ENCODE measurements at regions not wholly inside any gene's neighbourhood (a gene's known extent, or its start where the extent isn't known, plus 50 kb on each side); places are given as distances from the start of the nearest gene placed in this dataset.
A peak's percentile ranks its signal among the peaks of the same experiment; 100 is the strongest.

- H3K27me3 ChIP-seq (ENCODE audit: insufficient read depth, low read length) = no peaks in the 10 kb centered on the region
- no peak overlapping the region for H3K27ac ChIP-seq (ENCODE audit: low read depth, low read length)
- H3K4me1 ChIP-seq (ENCODE audit: control insufficient read depth in 1 of 2, insufficient read depth in 2 of 2, low read length in 2 of 2) = peaks cover 0 to 3% of the 10 kb centered on the region in 2 experiments
- H3K36me3 ChIP-seq (ENCODE audit: control insufficient read depth in 1 of 2, insufficient read depth in 2 of 2, low read length in 2 of 2) = no peaks in the 10 kb centered on the region
- no peak overlapping the region for H4K12ac ChIP-seq (ENCODE audit: low read depth, low read length)
- no peaks in the 10 kb centered on the region for H3K79me2 ChIP-seq (ENCODE audit: control insufficient read depth, insufficient read depth, low read length, poor library complexity)
- H3K4me2 ChIP-seq (ENCODE audit: low read length) = no peak overlapping the region
- H3K9me3 ChIP-seq (ENCODE audit: insufficient read depth, low read depth, low read length) = no peaks in the 10 kb centered on the region
- H2BK5ac ChIP-seq (ENCODE audit: low read depth, low read length, poor library complexity) = no peak overlapping the region
- H2BK120ac ChIP-seq (ENCODE audit: insufficient read depth, low read length, poor library complexity) = no peak overlapping the region
- DNase-seq = no peak
- no peak overlapping the region for H4K91ac ChIP-seq (ENCODE audit: low read depth, low read length)
- H2AK5ac ChIP-seq (ENCODE audit: low read length) = no peak overlapping the region
- no peak overlapping the region for H3K23ac ChIP-seq (ENCODE audit: low read length)
- peak overlapping the region; percentile 89 for H2BK12ac ChIP-seq (ENCODE audit: low read length)
- no peak overlapping the region for H4K8ac ChIP-seq (ENCODE audit: low read depth, low read length)
- no peak overlapping the region for H3K9ac ChIP-seq (ENCODE audit: low read length)
- H3K18ac ChIP-seq (ENCODE audit: low read length) = no peak overlapping the region
- H3K4me3 ChIP-seq (ENCODE audit: low read depth, low read length) = no peak overlapping the region
- WGBS (ENCODE audit: extremely low coverage, insufficient coverage, insufficient read length) = no CpG with 5 or more reads among the region's 1 CpG
- H2AFZ ChIP-seq (ENCODE audit: insufficient read depth, low read length, poor library complexity) = no peak overlapping the region
- peaks cover 2% of the 10 kb centered on the region for H3K79me1 ChIP-seq (ENCODE audit: low read length)
- H3K14ac ChIP-seq (ENCODE audit: low read length) = no peak overlapping the region
- no peak overlapping the region for H3K4ac ChIP-seq (ENCODE audit: low read depth, low read length)
Measured at GRCh38 chr2:41079011-41079410, 627.1 kb upstream of the SLC8A1 start.

GRCh38 chr2:41084321-41084720 is 632.4 kb upstream of the SLC8A1 start:
- H3K79me2 ChIP-seq (ENCODE audit: control insufficient read depth, insufficient read depth, low read length, poor library complexity) = no peaks in the 10 kb centered on the region
- no peaks in the 10 kb centered on the region for H3K9me3 ChIP-seq (ENCODE audit: insufficient read depth, low read depth, low read length)
- no peak overlapping the region for H2AK5ac ChIP-seq (ENCODE audit: low read length)
- no peaks in the 10 kb centered on the region for H3K36me3 ChIP-seq (ENCODE audit: control insufficient read depth in 1 of 2, insufficient read depth in 2 of 2, low read length in 2 of 2)
- H3K27me3 ChIP-seq (ENCODE audit: insufficient read depth, low read length) = no peaks in the 10 kb centered on the region
- no peak overlapping the region for H2BK120ac ChIP-seq (ENCODE audit: insufficient read depth, low read length, poor library complexity)
- no peak overlapping the region for H3K4me2 ChIP-seq (ENCODE audit: low read length)
- H3K23ac ChIP-seq (ENCODE audit: low read length) = no peak overlapping the region
- H3K4ac ChIP-seq (ENCODE audit: low read depth, low read length) = no peak overlapping the region
- DNase-seq = no peak
- no CpG with 5 or more reads among the region's 3 CpGs for WGBS (ENCODE audit: extremely low coverage, insufficient coverage, insufficient read length)
- H3K79me1 ChIP-seq (ENCODE audit: low read length) = no peaks in the 10 kb centered on the region
- H4K12ac ChIP-seq (ENCODE audit: low read depth, low read length) = no peak overlapping the region
- no peak overlapping the region for H3K27ac ChIP-seq (ENCODE audit: low read depth, low read length)
- no peak overlapping the region for H3K4me3 ChIP-seq (ENCODE audit: low read depth, low read length)
- H3K14ac ChIP-seq (ENCODE audit: low read length) = no peak overlapping the region
- H4K8ac ChIP-seq (ENCODE audit: low read depth, low read length) = no peak overlapping the region
- H4K91ac ChIP-seq (ENCODE audit: low read depth, low read length) = no peak overlapping the region
- H3K4me1 ChIP-seq (ENCODE audit: control insufficient read depth in 1 of 2, insufficient read depth in 2 of 2, low read length in 2 of 2) = no peaks in the 10 kb centered on the region
- H3K9ac ChIP-seq (ENCODE audit: low read length) = no peak overlapping the region
- H2BK5ac ChIP-seq (ENCODE audit: low read depth, low read length, poor library complexity) = no peak overlapping the region
- no peak overlapping the region for H2AFZ ChIP-seq (ENCODE audit: insufficient read depth, low read length, poor library complexity)
- H3K18ac ChIP-seq (ENCODE audit: low read length) = no peak overlapping the region
- H2BK12ac ChIP-seq (ENCODE audit: low read length) = no peak overlapping the region

GRCh38 chr2:41087946-41088345 is 636.1 kb upstream of the SLC8A1 start:
- H3K9ac ChIP-seq (ENCODE audit: low read length) = no peak overlapping the region
- H3K4me3 ChIP-seq (ENCODE audit: low read depth, low read length) = no peak overlapping the region
- H3K79me1 ChIP-seq (ENCODE audit: low read length) = no peaks in the 10 kb centered on the region
- H3K23ac ChIP-seq (ENCODE audit: low read length) = no peak overlapping the region
- no peak overlapping the region for H3K4me2 ChIP-seq (ENCODE audit: low read length)
- no peak overlapping the region for H4K12ac ChIP-seq (ENCODE audit: low read depth, low read length)
- no peak overlapping the region for H4K8ac ChIP-seq (ENCODE audit: low read depth, low read length)
- no peaks in the 10 kb centered on the region for H3K9me3 ChIP-seq (ENCODE audit: insufficient read depth, low read depth, low read length)
- no peak for DNase-seq
- no peak overlapping the region for H3K4ac ChIP-seq (ENCODE audit: low read depth, low read length)
- no peak overlapping the region for H3K18ac ChIP-seq (ENCODE audit: low read length)
- H3K27me3 ChIP-seq (ENCODE audit: insufficient read depth, low read length) = no peaks in the 10 kb centered on the region
- H3K79me2 ChIP-seq (ENCODE audit: control insufficient read depth, insufficient read depth, low read length, poor library complexity) = no peaks in the 10 kb centered on the region
- H2BK120ac ChIP-seq (ENCODE audit: insufficient read depth, low read length, poor library complexity) = no peak overlapping the region
- H2AFZ ChIP-seq (ENCODE audit: insufficient read depth, low read length, poor library complexity) = no peak overlapping the region
- no peak overlapping the region for H3K27ac ChIP-seq (ENCODE audit: low read depth, low read length)
- H2BK5ac ChIP-seq (ENCODE audit: low read depth, low read length, poor library complexity) = no peak overlapping the region
- H3K14ac ChIP-seq (ENCODE audit: low read length) = no peak overlapping the region
- no peak overlapping the region for H2AK5ac ChIP-seq (ENCODE audit: low read length)
- H2BK12ac ChIP-seq (ENCODE audit: low read length) = no peak overlapping the region
- H3K36me3 ChIP-seq (ENCODE audit: control insufficient read depth in 1 of 2, insufficient read depth in 2 of 2, low read length in 2 of 2) = no peaks in the 10 kb centered on the region
- H4K91ac ChIP-seq (ENCODE audit: low read depth, low read length) = no peak overlapping the region
- H3K4me1 ChIP-seq (ENCODE audit: control insufficient read depth in 1 of 2, insufficient read depth in 2 of 2, low read length in 2 of 2) = no peaks in the 10 kb centered on the region

GRCh38 chr2:41101281-41101680 is 649.4 kb upstream of the SLC8A1 start:
- Histone ChIP-seq H3K4me2 (ENCODE audit: low read length) (no peak overlapping the region), H3K27ac (ENCODE audit: low read depth, low read length) (no peak overlapping the region), H4K8ac (ENCODE audit: low read depth, low read length) (no peak overlapping the region), H3K18ac (ENCODE audit: low read length) (no peak overlapping the region), H3K4me3 (ENCODE audit: low read depth, low read length) (no peak overlapping the region), H3K4me1 (ENCODE audit: control insufficient read depth in 1 of 2, insufficient read depth in 2 of 2, low read length in 2 of 2) (no peaks in the 10 kb centered on the region), H2AK5ac (ENCODE audit: low read length) (no peak overlapping the region), H3K23ac (ENCODE audit: low read length) (no peak overlapping the region), H2AFZ (ENCODE audit: insufficient read depth, low read length, poor library complexity) (no peak overlapping the region), H4K91ac (ENCODE audit: low read depth, low read length) (no peak overlapping the region), H3K14ac (ENCODE audit: low read length) (no peak overlapping the region), H3K4ac (ENCODE audit: low read depth, low read length) (no peak overlapping the region), H2BK12ac (ENCODE audit: low read length) (peak overlapping the region; percentile 87), H3K79me2 (ENCODE audit: control insufficient read depth, insufficient read depth, low read length, poor library complexity) (no peaks in the 10 kb centered on the region), H3K27me3 (ENCODE audit: insufficient read depth, low read length) (no peaks in the 10 kb centered on the region), H3K79me1 (ENCODE audit: low read length) (peaks cover 2% of the 10 kb centered on the region), H3K9ac (ENCODE audit: low read length) (no peak overlapping the region), H2BK120ac (ENCODE audit: insufficient read depth, low read length, poor library complexity) (no peak overlapping the region), H3K36me3 (ENCODE audit: control insufficient read depth in 1 of 2, insufficient read depth in 2 of 2, low read length in 2 of 2) (no peaks in the 10 kb centered on the region), H2BK5ac (ENCODE audit: low read depth, low read length, poor library complexity) (no peak overlapping the region), H3K9me3 (ENCODE audit: insufficient read depth, low read depth, low read length) (no peaks in the 10 kb centered on the region), H4K12ac (ENCODE audit: low read depth, low read length) (no peak overlapping the region)
- no peak for DNase-seq
- no CpG with 5 or more reads among the region's 1 CpG for WGBS (ENCODE audit: extremely low coverage, insufficient coverage, insufficient read length)

All from trophoblast cell (in vitro differentiated cells and primary cell).